GM23338 (cell line): ENCODE measurements at regions not wholly inside any gene's neighbourhood (a gene's known extent, or its start where the extent isn't known, plus 50 kb on each side); places are given as distances from the start of the nearest gene placed in this dataset.

Experiments used
- ATAC-seq: fragments of 200-7000 bp; cut with Tn5 transposase; 3 replicates; pipeline ENCODE4 v1.9.1; 2020
- DNase-seq: peaks from one replicate; pipeline ENCODE4 v3.0.0-alpha.2; 2015; ENCODE audit warnings: low spot score
- H2AFZ ChIP-seq: fragments of 200-600 bp; sonication (generic); 2 replicates; pipeline ENCODE4 v1.8.0; 2016; ENCODE audit warnings: antibody characterized with exemption, mild to moderate bottlenecking, moderate library complexity
- H3F3A ChIP-seq: fragments of 200-600 bp; sonication (generic); replicated peaks from 2 replicates; pipeline ENCODE4 v1.8.0; 2017; ENCODE audit warnings: antibody characterized with exemption, mixed run types, low read depth
- H3K27ac ChIP-seq: fragments of 200-600 bp; sonication (generic); 2 replicates; pipeline ENCODE4 v1.6.1; 2016; ENCODE audit warnings: low read depth
- H3K27me3 ChIP-seq: fragments of 200-600 bp; sonication (generic); 2 replicates; pipeline ENCODE4 v1.8.0; 2016; ENCODE audit warnings: mild to moderate bottlenecking, mixed run types, moderate library complexity; ENCODE audit not compliant: insufficient read depth
- H3K36me3 ChIP-seq: fragments of 200-600 bp; sonication (generic); 2 replicates; pipeline ENCODE4 v1.8.0; 2016; ENCODE audit warnings: mild to moderate bottlenecking; ENCODE audit not compliant: insufficient read depth
- H3K4me1 ChIP-seq: fragments of 200-600 bp; sonication (generic); 2 replicates; pipeline ENCODE4 v1.8.0; 2016; ENCODE audit warnings: mild to moderate bottlenecking, moderate library complexity; ENCODE audit not compliant: insufficient read depth
- H3K4me2 ChIP-seq: fragments of 200-600 bp; sonication (generic); 2 replicates; pipeline ENCODE4 v1.7.1; 2017; ENCODE audit warnings: mixed run types
- H3K4me3 ChIP-seq: fragments of 200-600 bp; sonication (generic); 2 replicates; pipeline ENCODE4 v1.6.1; 2016; ENCODE audit warnings: mixed run types
- H3K79me2 ChIP-seq: fragments of 200-600 bp; sonication (generic); replicated peaks from 2 replicates; pipeline ENCODE4 v1.8.0; 2017; ENCODE audit warnings: mild to moderate bottlenecking; ENCODE audit not compliant: insufficient read depth
- H3K9me2 ChIP-seq: fragments of 200-600 bp; sonication (generic); 2 replicates; pipeline ENCODE4 v1.8.0; 2017; ENCODE audit not compliant: insufficient read depth
- H4K20me1 ChIP-seq: fragments of 200-600 bp; sonication (generic); replicated peaks from 2 replicates; pipeline ENCODE4 v1.8.0; 2017; ENCODE audit warnings: mild to moderate bottlenecking; ENCODE audit not compliant: insufficient read depth
- H3K27ac Mint-ChIP-seq: 2 replicates; pipeline ENCODE4 v1.8.0; 2020; ENCODE audit warnings: inconsistent platforms, mild to moderate bottlenecking, moderate library complexity, mixed read lengths
- H3K27me3 Mint-ChIP-seq: 3 replicates; pipeline ENCODE4 v1.8.0; 2022; ENCODE audit warnings: low read depth, mild to moderate bottlenecking, moderate library complexity, mixed read lengths, inconsistent platforms; ENCODE audit not compliant: insufficient read depth, poor library complexity
- H3K36me3 Mint-ChIP-seq: 3 replicates; pipeline ENCODE4 v1.8.0; 2021; ENCODE audit warnings: low read depth, mild to moderate bottlenecking, inconsistent platforms, moderate library complexity, mixed read lengths
- H3K4me1 Mint-ChIP-seq: 3 replicates; pipeline ENCODE4 v1.8.0; 2020; ENCODE audit warnings: mild to moderate bottlenecking, inconsistent platforms, mixed read lengths
- H3K4me3 Mint-ChIP-seq: 3 replicates; pipeline ENCODE4 v1.8.0; 2021; ENCODE audit warnings: moderate library complexity, mild to moderate bottlenecking, inconsistent platforms, mixed read lengths
- H3K9me3 Mint-ChIP-seq: 3 replicates; pipeline ENCODE4 v1.8.0; 2020; ENCODE audit warnings: moderate library complexity, mild to moderate bottlenecking, inconsistent platforms, mixed read lengths
- CREB1 ChIP-seq: fragments of 250-450 bp; sonication (Bioruptor Pico); IDR thresholded peaks from 2 replicates; pipeline ENCODE4 v1.5.0; 2020; ENCODE audit warnings: low read depth, mild to moderate bottlenecking, moderate library complexity
- CTCF ChIP-seq, 2 experiments: fragments of 200-600 bp in 1 of 2; sonication (generic) in 1 of 2; conservative IDR thresholded peaks; 2 replicates each; pipeline versions ENCODE4 v1.5.1 to v1.6.1; 2016 to 2017; ENCODE audit warnings: antibody characterized with exemption in 2 of 2, low read depth in 2 of 2, mild to moderate bottlenecking in 2 of 2, moderate library complexity in 1 of 2
- EZH2 ChIP-seq: fragments of 200-600 bp; sonication (generic); IDR thresholded peaks from one replicate; pipeline ENCODE4 v1.8.0; 2017; ENCODE audit warnings: antibody characterized with exemption, mild to moderate bottlenecking, low read depth; ENCODE audit not compliant: unreplicated experiment
- EZH2phosphoT487 ChIP-seq: fragments of 200-600 bp; sonication (generic); IDR thresholded peaks from one replicate; pipeline ENCODE4 v1.8.1; 2018; ENCODE audit warnings: antibody characterized with exemption; ENCODE audit not compliant: unreplicated experiment
- JUNB ChIP-seq: IDR thresholded peaks from one replicate; pipeline ENCODE4 v1.6.1; 2016; ENCODE audit warnings: antibody characterized with exemption; ENCODE audit not compliant: unreplicated experiment
- NANOG ChIP-seq: IDR thresholded peaks from 2 replicates; pipeline ENCODE4 v1.6.1; 2016; ENCODE audit warnings: antibody characterized with exemption, borderline replicate concordance
- POLR2AphosphoS5 ChIP-seq: IDR thresholded peaks from 2 replicates; pipeline ENCODE4 v1.6.1; 2016; ENCODE audit warnings: antibody characterized with exemption, low read depth
- REST ChIP-seq: IDR thresholded peaks from one replicate; pipeline ENCODE4 v1.6.1; 2018; ENCODE audit warnings: antibody characterized with exemption; ENCODE audit not compliant: unreplicated experiment
- STAT1 ChIP-seq: IDR thresholded peaks from one replicate; pipeline ENCODE4 v1.6.1; 2016; ENCODE audit warnings: antibody characterized with exemption; ENCODE audit not compliant: unreplicated experiment
- ZNF114 ChIP-seq: fragments of 250-450 bp; sonication (Bioruptor Pico); IDR thresholded peaks from 2 replicates; pipeline ENCODE4 v1.5.0; 2020; ENCODE audit warnings: mild to moderate bottlenecking, moderate library complexity
- ZNF331 ChIP-seq: fragments of 250-450 bp; sonication (Bioruptor Pico); IDR thresholded peaks from 2 replicates; pipeline ENCODE4 v1.5.0; 2020; ENCODE audit warnings: low read depth, mild to moderate bottlenecking, moderate library complexity
- TF ChIP-seq, protein P1 (sequence below): IDR thresholded peaks from 2 replicates; pipeline ENCODE4 v1.6.1; 2016; ENCODE audit warnings: antibody characterized with exemption

GRCh38 chrX:124917011-124917410 is 402.7 kb upstream of the TEX13C start (continued):
- TF ChIP-seq, protein P1, sequence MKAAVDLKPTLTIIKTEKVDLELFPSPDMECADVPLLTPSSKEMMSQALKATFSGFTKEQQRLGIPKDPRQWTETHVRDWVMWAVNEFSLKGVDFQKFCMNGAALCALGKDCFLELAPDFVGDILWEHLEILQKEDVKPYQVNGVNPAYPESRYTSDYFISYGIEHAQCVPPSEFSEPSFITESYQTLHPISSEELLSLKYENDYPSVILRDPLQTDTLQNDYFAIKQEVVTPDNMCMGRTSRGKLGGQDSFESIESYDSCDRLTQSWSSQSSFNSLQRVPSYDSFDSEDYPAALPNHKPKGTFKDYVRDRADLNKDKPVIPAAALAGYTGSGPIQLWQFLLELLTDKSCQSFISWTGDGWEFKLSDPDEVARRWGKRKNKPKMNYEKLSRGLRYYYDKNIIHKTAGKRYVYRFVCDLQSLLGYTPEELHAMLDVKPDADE, result no peak
- TF ChIP-seq EZH2, result no peak

GRCh38 chrX:124925681-124926080 is 394.0 kb upstream of the TEX13C start:
- H3K27ac Mint-ChIP-seq, result no peak overlapping the region
- H3K4me1 Mint-ChIP-seq, result peaks cover 19% of the 10 kb centered on the region
- H3K4me3 Mint-ChIP-seq, result no peak overlapping the region
- Histone ChIP-seq H3K4me3 (no peak overlapping the region), H3K4me1 (no peaks in the 10 kb centered on the region), H3K36me3 (no peaks in the 10 kb centered on the region), H2AFZ (no peak overlapping the region), H3F3A (no peaks in the 10 kb centered on the region), H3K79me2 (no peaks in the 10 kb centered on the region), H3K9me2 (no peaks in the 10 kb centered on the region), H4K20me1 (no peaks in the 10 kb centered on the region), H3K27me3 (no peaks in the 10 kb centered on the region), H3K4me2 (no peak overlapping the region), H3K27ac (no peak overlapping the region)
- DNase-seq (no peak), ATAC-seq (no peak)
- H3K27me3 Mint-ChIP-seq, result no peaks in the 10 kb centered on the region
- H3K9me3 Mint-ChIP-seq, result no peaks in the 10 kb centered on the region
- H3K36me3 Mint-ChIP-seq, result no peaks in the 10 kb centered on the region
- TF ChIP-seq NANOG (no peak), ZNF114 (CRISPR knock-in tag) (no peak), EZH2phosphoT487 (no peak), EZH2 (no peak), REST (no peak), POLR2AphosphoS5 (no peak), ZNF331 (CRISPR knock-in tag) (no peak), CTCF (conservative IDR thresholded peaks at IDR 0.05; ENCODE audit: low read depth in 2 of 2) (no peak), JUNB (no peak), CREB1 (CRISPR knock-in tag) (no peak), STAT1 (no peak)
- TF ChIP-seq, protein P1, result no peak
